Nucleus accumbens (tissue), 56 donors: ENCODE measurements at regions not wholly inside any gene's neighbourhood (a gene's known extent, or its start where the extent isn't known, plus 50 kb on each side); places are given as distances from the start of the nearest gene placed in this dataset.
A peak's percentile ranks its signal among the peaks of the same experiment; 100 is the strongest.

ENCODE experiments used
- DNase-seq, 56 donors: peaks; one replicate each; lab custom pipeline; 2025; lab: John Stamatoyannopoulos, UW

GRCh38 chr2:187148059-187148714 is 299.2 kb upstream of the ZSWIM2 start:
- no peak for DNase-seq

- DNase-seq: no peak
Observed at GRCh38 chr2:187143537-187143936, 294.6 kb upstream of the ZSWIM2 start.

GRCh38 chr2:187139469-187139868 is 290.5 kb upstream of the ZSWIM2 start:
- DNase-seq: no peak

- peak in 1 of 56 donors; percentile 0 for DNase-seq
Observed at GRCh38 chr2:187138265-187138664, 289.3 kb upstream of the ZSWIM2 start.

GRCh38 chr2:187136646-187137045 is 287.7 kb upstream of the ZSWIM2 start:
- DNase-seq: no peak

GRCh38 chr2:187134306-187134705 is 285.3 kb upstream of the ZSWIM2 start:
- DNase-seq: no peak

GRCh38 chr2:187129868-187130267 is 280.9 kb upstream of the ZSWIM2 start:
- no peak for DNase-seq

GRCh38 chr2:187129306-187129705 is 280.3 kb upstream of the ZSWIM2 start:
- no peak for DNase-seq

- no peak for DNase-seq
Observed at GRCh38 chr2:187126247-187127005, 277.5 kb upstream of the ZSWIM2 start.

GRCh38 chr2:187125318-187125717 is 276.3 kb upstream of the ZSWIM2 start:
- DNase-seq: no peak

- no peak for DNase-seq
Observed at GRCh38 chr2:187124529-187124928, 275.6 kb upstream of the ZSWIM2 start.

- no peak for DNase-seq
Observed at GRCh38 chr2:187118331-187119099, 269.5 kb upstream of the ZSWIM2 start.

GRCh38 chr2:187117483-187117882 is 268.5 kb upstream of the ZSWIM2 start:
- no peak for DNase-seq

- DNase-seq: no peak
Observed at GRCh38 chr2:187115627-187116026, 266.7 kb upstream of the ZSWIM2 start.

- DNase-seq: no peak
Observed at GRCh38 chr2:187107001-187107400, 258.0 kb upstream of the ZSWIM2 start.

- DNase-seq: no peak
Observed at GRCh38 chr2:187105218-187105617, 256.2 kb upstream of the ZSWIM2 start.

- no peak for DNase-seq
Observed at GRCh38 chr2:187102381-187102780, 253.4 kb upstream of the ZSWIM2 start.

- DNase-seq: no peak
Observed at GRCh38 chr2:187098154-187098553, 249.2 kb upstream of the ZSWIM2 start.

- DNase-seq: no peak
Observed at GRCh38 chr2:187093771-187094412, 244.9 kb upstream of the ZSWIM2 start.

GRCh38 chr2:187091664-187092063 is 242.7 kb upstream of the ZSWIM2 start:
- DNase-seq: no peak

GRCh38 chr2:187084524-187084923 is 235.6 kb upstream of the ZSWIM2 start:
- DNase-seq: no peak
